ENCODE measurements at regions not wholly inside any gene's neighbourhood (a gene's known extent, or its start where the extent isn't known, plus 50 kb on each side); places are given as distances from the start of the nearest gene placed in this dataset.

GRCh38 chr14:22463763-22464173, 125.3 kb downstream of the DAD1 start:
- TF ChIP-seq CTCF (IDR thresholded peaks at IDR 0.05) = no peak
- no peak for TF ChIP-seq POLR2A (IDR thresholded peaks at IDR 0.05)
